Suppressor macrophage (primary cell): ENCODE measurements at regions not wholly inside any gene's neighbourhood (a gene's known extent, or its start where the extent isn't known, plus 50 kb on each side); places are given as distances from the start of the nearest gene placed in this dataset.
"Not testable (repeated sequence)": the region's sequence is repeated elsewhere in the genome, so short reads cannot be mapped to it uniquely, and the experiment has no call there.

Experiments used
- DNase-seq, 4 experiments: peaks; one replicate each; pipeline ENCODE4 v3.0.0-alpha.2; 2020 to 2022

DNA sequence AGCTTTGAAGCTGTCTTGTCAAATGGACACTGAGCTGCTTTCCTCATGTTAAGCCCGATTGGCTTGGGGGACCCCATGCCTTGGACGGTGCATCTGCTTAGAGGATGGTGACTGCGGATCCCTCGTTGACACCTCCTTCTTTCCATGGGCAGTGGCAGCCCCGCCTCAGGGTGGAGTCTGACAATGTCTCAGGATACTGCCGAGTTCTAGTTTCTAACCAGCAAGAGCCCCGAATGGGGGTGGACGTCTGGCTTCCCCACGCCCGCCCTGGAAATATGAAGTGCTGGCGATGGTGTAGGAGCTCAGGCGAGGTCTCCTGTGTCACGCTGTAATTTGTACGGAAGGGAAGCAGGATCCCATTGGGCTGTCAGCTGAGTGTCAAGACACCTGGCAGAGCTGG lies 106.2 kb upstream of the CTBP2 start:
- no peak for DNase-seq

DNA sequence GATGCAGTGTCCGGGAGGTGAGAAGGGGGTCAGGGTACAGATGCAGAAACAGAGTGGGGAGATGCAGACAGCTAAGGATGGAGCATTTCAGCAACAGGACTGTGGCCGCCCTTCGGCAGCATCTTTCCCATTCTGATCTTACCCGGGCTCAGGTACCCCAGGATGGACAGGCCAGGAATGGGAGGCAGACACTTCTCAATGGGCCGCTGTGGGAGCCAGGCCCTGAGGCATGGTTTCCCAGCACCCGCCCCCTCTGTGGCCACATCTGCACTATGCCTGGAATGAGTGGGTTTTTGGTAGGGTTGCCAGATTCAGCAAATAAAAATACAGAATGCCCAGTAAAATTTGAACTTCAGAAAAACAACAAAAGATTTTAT lies 105.2 kb upstream of the CTBP2 start:
- no peak for DNase-seq

DNA sequence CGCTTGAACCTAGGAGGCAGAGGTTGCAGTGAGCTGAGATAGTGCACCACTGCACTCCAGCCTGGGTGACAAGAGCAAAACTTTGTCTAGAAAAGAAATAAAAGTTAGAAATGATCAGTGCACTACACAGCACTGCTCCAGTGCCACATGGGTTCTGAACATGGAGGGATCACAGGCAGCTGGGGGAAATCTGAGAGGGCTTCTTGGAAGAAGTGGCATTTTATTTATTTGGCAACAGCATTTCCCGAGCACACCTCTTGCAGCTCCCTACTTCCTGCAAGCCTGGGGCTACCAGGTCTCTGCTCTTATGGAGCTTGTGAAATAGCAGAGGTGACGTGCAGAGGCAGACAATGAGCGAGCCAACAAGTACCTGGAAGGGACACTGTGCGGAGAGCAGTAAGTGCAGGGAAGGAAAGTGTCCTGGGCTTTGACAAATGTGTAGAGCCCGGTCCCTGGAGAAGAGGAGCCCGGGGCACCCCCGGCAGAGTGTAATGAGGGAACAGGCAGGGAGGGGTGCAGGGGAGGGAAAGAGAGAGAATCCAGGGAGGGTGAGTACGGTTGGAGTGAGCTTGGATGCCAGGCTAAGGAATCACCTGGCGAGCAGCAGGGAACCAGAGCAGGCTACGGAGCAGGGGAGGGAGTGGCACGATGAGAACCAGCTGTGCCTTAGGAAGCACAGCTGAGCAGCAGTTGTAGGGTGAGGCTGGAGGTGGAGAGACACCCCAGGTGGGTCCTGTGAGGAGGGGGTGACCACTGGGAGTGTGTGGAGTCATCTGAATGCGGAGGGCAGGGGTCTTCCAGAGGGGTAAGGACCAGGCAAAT lies 104.6 kb upstream of the CTBP2 start:
- no peak for DNase-seq

DNA sequence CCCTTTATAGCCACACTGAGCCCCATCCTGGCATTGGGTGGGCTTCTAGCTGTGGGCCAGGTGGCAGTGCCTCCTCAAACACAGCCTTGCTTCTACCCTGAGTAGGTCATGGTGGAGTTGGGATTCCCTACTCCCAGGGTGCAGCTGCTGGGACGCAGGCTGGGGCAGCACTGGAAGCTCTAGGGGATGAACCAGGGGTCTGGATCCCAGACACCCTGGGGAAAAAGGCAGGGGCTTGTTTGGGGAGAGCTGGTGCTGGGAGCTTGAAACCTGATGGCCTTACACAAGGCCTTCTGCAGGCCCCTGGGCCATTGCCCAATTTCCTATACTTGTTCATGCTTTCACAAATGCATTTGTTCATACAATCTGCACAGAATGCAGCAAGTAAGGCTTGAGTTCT lies 103.7 kb upstream of the CTBP2 start:
- DNase-seq = no peak

DNA sequence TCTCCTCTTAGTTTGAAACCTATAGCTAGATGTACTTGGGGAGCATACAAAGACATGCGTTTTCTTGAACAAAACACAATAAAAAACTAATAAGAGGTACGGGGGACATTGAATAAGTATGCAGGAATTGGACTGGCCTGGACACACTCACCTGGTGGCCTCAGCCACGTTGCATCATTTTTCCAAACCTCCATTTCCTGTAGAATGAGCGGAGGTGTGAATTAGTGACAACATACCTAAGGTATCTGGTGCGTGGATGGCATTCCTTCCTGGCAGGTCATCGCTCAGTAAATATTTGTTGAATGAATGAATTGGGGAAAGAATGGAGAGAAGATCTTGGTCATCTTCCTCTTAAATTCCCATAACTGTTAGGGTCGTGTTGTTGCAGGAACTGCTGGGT lies 103.2 kb upstream of the CTBP2 start:
- no peak for DNase-seq

DNA sequence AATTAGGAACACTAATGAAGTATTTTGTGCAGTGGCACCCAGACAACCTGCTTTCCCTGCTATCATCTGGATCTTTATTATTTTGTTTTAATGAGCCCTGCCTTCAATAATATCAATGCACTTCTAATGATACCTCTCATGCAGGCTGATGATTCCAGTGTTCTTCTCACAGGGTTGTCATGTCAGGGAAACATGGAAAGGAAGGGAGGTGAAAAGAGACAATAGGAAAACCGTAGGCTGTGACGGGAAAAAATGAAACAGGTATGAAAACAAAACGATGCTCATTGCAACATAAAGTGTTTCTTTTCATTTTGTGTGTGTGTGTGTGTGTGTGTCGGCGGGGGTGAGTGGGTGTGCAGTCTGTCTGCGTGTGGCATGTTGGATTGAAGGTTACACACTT lies 102.6 kb upstream of the CTBP2 start:
- DNase-seq = no peak

DNA sequence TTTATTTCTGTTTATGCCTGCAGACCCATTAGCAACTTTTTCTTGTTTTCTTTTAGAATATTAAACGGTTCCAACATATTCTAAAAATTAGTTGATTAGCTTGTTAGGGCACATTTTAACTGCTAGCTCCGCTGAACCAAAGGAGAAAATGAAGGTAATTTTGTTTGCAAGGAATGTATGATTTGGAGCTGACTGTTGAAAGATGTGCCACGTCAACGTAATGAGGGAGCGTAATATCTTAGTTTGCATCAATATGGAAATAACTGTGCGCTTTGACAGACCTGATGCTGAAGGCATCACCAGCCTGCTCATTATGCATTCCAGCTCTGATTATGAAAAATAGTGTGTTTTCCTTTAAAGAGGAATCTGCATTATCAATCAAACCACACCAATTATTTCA lies 102.0 kb upstream of the CTBP2 start:
- DNase-seq = no peak

DNA sequence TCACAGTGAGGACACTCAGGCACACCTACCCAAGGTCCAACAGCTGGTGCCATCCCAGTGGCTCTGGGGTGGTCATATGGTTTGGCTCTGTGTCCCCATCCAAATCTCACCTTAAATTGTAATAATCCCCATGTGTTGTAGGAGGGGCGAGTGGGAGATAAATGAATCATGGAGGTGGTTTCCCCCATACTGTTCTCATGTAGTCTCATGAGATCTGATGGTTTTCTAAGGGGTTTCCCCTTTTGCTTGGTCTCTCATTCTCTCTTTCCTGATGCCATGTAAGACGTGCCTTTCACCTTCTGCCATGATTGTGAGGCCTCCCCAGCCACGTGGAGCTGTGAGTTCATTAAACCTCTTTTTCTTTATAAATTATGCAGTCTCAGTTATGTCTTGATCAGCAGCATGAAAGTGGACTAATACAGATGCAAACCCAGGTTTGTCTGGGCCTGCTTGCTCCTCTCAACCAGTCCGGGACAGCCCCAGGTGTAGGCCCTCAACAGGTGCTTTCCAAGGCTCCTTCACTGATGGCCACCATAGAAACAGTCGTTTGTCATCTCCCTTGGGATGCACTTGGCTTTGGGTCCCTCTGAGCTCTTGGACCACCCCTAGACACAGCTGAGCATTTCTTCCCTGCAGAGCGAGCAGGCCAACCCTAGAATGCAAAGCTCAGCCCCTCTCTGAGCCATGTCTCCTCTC lies 101.3 kb upstream of the CTBP2 start:
- DNase-seq = no peak

DNA sequence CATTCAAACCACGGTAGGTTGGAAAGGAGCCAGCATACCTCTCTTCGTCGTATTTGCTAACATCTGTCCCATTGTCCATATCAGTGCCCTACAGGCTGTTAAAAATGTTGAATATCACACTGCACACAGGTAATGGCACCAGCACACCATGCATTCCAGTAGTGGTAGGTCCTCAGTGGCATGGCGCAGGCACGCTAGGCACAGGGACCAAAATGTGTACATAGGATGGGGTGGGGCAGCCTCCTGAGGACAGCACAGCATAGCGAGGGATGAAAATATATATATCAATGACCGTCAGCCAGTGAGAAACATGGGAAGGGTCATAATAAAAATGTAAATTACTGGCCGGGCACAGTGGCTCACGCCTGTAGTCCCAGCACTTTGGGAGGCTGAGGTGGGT lies 99.9 kb upstream of the CTBP2 start:
- no peak for DNase-seq

DNA sequence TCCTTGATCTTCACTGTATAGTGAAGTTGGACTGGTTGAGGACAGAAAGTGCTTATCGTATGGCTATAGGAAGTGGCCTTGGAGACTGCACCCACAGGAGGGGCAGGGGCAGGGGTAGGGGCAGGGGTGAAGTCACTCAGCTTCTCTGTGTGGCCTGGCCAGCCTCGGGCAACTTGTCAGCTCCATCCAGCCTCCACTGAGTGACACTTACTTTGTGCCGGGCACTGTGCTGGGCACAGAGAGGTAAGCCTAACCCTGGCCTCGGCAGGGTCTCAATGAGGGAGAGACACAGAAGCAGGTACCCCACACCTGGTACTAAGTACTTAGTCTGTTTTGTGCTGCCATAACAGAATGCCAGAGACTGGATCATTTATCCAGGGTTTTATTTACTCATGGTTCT lies 99.3 kb upstream of the CTBP2 start:
- DNase-seq = no peak

DNA sequence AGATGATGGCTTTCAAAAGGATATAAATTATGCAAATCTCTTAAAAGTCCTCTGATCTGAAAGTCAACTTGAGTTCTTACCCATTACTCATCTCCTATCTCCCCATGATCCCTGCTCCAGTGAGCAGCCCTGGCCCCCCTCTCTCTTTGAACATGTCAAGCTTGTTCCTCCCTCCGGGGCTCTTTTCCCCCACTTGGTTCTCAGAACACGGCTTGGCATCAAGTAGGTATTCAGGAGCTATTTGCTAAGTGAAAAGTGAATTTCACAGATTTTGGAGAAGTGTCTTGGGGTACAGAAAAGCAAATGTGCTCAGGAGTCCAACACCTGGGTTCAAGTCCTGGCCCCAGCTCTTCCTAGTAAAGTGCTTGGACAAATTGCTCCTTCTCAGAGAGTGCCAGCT lies 98.3 kb upstream of the CTBP2 start:
- no peak for DNase-seq

DNA sequence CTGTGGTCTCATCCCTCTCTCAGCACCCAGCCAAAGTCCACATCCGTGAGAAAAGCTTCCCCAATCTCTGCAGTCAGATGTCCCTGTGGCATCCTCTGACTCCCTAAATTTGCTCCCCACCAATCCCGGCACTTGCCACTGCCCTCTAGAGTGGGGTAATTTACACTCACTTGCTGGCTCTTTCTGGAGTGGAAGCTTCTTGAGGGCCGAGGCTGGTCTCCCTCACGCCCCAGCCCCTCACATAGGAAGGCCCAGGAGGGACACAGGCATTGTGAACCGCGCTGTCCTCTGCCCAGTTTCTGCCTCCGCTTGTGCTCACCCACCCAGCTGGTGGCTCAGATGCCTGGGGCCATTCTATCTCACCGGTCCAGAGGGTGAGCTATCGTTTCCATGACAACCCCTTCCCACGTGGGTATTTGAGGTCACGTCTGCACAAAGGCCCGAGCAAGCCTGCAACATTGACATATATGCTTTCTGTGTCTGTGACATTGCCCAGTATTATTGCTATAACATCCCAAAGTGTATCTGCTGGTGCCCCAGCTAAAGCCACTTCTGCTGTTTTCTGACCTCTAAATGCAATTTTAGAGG lies 97.3 kb upstream of the CTBP2 start:
- DNase-seq = no peak

DNA sequence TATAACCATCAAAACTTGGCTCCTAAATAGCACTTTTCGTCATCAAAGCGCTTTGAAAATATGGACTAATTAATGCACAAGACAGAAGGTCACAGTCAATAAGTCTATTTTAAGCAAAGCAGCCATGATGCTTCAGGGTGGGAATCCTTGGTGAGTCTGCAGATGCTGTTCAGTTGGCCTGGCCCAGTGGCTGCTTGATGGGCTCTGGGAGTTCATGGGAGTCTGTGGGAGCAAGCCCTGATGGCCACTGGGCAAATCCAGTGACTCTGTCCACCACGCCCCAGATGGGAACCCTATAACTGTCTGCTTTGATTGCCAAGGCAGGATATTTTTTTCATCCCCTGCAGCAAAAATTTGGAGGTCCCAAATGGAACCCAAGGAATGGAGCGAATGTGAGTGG lies 95.7 kb upstream of the CTBP2 start:
- no peak for DNase-seq

DNA sequence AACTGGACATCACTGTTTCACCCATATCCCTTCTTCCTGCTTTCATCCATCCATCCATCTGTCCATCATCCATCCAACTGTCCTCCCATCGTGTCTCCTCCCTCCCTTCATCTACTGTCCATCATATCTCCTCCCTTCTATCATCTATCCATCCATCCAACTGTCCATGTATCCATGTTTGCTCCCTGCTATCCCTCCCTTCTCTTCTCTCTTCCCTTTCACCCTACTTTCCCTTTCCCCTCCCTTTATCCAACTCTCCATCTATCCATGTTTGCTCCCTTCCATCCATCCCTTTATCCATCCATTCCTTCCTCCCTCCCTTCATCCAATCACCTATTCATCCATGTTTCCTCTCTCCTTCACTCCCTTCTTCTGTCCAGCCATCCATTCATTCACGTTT lies 92.6 kb upstream of the CTBP2 start:
- DNase-seq = no peak

DNA sequence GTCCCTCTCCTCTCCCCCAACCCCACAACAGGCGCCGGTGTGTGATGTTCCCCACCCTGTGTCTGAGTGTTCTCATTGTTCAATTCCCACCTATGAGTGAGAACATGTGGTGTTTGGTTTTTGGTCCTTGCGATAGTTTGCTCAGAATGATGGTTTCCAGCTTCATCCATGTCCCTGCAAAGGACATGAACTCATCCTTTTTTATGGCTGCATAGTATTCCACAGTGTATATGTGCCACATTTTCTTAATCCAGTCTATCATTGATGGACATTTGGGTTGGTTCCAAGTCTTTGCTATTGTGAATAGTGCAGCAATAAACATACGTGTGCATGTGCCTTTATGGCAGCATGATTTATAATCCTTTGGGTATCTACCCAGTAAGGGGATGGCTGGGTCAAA lies 90.5 kb upstream of the CTBP2 start:
- DNase-seq = not testable (repeated sequence)

DNA sequence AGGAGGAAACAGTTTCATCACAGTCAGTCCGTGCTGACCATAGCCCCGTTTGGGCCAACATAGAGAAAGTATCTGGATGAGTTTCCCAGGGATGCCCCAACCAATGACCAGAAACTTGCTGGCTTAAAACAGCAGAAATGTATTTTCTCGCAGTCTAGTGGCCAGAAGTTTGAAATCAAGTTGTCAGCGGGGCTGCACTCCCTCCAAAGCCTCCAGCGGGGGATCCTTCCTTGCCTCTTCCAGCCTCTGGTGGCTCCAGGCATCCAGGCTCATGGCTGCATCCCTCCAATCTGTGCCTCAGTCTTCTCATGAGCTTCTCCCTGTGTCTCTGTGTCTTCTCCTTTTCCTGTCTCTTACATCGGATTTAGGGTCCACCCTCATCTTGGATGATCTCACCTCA lies 89.6 kb upstream of the CTBP2 start:
- no peak for DNase-seq

DNA sequence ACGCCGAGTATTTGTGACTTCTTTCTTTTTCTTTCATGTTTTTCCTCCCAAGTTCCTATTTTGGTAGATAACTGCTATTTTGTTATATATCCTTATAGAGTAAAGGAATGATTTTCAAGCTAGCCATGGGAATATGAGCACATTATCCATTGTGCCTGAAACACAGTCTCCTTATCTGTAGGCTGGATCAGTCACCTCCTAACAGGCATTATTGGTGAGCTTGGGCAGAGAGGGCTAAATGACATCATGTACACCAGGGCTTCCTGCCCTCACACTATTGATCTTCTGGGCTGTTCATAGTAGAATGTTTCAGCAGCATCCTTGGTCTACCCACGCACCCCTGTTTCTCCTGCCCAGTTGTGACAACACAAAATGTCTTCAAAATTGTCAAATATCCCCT lies 88.1 kb upstream of the CTBP2 start:
- no peak for DNase-seq

DNA sequence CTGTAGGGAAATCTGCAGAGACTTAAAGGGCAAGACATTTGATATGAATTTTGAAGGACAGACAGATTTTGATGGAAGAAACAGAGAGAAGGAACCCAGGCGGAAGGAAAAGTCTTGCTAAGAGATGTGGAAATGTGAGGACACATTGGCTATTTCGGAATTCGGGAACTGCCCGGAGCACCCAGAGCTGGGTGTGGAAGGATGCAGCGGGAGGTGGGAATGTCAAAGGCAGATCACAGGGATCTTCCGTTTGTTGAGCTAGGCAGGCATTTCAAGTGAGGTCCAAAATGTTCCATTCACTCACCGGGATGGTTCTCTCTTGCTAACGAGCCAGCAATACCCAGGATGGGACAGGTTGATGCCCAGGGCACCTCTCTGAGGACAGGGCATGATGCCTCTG lies 87.2 kb upstream of the CTBP2 start:
- DNase-seq = no peak

DNA sequence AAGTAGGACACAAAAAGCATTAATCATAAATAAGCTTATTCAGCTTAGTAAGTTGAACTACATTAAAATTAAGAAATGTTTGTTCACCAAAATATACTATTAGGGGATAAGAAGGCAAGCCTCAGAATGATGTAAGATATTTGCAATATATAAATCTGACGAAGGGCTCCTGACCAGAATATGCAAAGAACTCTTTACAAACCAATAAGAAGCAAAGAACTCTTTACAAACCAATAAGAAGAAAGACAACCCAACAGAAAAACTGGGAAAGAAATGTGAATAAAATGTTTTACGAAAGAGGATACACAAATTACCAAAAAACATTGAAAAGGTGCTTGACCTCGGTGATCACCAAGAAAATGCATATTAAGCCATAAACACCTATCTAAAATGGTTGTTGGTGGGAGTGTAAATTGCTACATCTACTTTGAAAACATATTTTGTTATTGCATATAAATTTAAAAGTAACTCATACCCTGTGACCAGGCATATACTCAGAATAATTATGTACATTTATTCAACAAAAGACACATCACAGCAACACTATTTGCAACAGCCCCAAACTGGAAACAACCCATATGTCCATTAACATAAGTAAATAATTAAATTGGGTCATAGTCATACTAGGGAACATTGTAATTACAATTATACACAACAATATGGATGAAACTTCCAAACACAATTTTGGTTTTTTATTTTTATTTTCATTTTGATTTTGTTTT lies 83.3 kb upstream of the CTBP2 start:
- DNase-seq = no peak

DNA sequence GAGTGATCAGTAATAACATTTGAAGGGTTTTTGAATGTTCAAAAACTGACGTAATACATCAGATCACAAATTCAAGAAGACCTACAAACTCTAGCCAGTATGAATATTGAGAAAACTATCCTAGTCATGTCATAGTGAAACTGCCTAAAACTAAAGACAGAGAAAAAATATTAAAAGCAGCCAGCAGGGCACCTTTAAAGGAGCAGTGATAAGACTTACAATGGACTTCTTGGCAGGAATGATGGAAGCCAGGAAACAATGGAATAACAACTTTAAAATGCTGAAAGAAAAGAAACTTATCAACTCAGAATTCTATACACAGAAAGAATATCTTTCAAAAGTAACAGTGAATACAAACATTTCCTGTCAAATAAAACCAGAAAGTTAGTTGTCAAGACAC lies 78.3 kb upstream of the CTBP2 start:
- DNase-seq = no peak

DNA sequence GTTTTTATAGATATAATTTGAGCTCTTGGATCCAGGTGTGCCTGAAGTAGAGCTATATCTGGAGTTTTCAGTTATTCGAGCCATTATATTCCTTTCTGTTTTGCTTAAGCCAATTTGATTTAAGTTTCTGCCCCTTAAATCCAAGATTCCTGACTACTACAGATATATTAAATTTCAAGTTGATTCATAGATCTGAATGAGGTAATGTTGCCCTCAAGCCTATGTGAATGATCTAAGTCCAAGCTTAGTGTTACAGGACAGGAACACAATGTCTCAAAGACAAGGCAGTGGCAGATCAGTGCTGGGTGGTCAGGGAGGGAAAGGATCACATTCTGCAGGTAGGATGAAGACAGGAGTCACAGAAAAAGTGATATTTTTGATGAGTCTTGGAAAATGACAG lies 75.7 kb upstream of the CTBP2 start:
- no peak for DNase-seq

DNA sequence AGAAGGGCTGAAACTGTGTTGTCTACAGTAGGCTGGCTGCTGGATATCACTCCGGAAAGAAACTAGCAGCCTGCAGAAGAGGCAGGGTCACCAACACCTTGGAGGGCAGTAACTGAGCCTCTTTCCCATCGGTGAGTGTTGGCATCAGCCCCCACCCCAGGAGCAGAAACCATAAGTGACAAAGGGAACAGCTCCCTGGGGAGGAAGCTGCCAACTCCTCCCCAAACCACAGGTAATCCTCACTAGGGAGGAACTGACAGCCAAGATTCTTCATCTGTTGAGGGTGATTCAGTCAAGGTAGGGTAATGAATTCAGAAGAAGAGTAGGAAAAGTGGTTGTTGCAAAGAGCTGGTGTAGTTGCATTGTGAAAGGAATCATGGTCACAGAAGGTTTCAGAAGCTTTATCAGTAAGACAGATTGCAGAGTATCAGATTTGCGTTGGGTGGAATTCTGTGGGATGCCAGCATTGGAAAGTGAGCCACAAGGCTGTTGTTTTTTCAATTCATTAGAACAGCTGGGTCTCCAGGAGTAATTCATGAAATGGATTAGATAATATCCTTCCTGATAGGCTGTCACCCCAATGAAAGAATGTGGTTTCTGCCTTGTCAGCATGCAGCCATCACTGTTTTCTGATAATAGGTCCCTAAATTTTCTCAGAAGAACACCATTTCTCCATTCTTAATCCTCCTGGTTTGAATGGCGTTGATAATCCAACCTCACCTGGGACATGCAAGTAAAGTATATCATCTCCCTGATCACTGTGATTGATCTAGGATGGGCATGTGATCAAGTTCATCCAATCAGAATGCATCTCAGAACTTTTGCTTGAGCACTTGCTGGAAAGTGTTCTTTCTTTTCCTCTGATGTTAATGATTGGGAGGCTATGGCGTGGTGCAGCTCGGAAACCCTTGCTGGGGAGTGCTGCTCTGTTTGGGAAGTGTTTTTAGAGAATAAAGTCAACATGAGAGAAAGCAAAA lies 75.0 kb upstream of the CTBP2 start:
- DNase-seq = no peak
